Lung (tissue), 11 donors: ENCODE measurements at regions not wholly inside any gene's neighbourhood (a gene's known extent, or its start where the extent isn't known, plus 50 kb on each side); places are given as distances from the start of the nearest gene placed in this dataset.

ENCODE experiments used
- ATAC-seq: fragments of 200-7000 bp; cut with Tn5 transposase; one replicate; pipeline ENCODE4 v1.9.1; 2020; ENCODE audit warnings: moderate number of reproducible peaks; ENCODE audit not compliant: insufficient read depth, low FRiP score
- DNase-seq, 3 donors: peaks; one replicate each; pipeline ENCODE4 v3.0.0-alpha.2; 2013 to 2017
- H3K27ac ChIP-seq, 2 donors: one replicate each; pipeline ENCODE4 v1.5.1; 2013; ENCODE audit warnings: mild to moderate bottlenecking in 2 of 2, moderate library complexity in 2 of 2, control low read depth in 1 of 2, inconsistent platforms in 1 of 2, low read depth in 1 of 2, low read length in 1 of 2
- H3K27me3 ChIP-seq, 3 donors: one replicate each; pipeline ENCODE4 v1.5.1; 2013; ENCODE audit warnings: low read length in 2 of 3; ENCODE audit not compliant: control insufficient read depth in 3 of 3, insufficient read depth in 3 of 3
- H3K36me3 ChIP-seq, 4 donors: one replicate each; pipeline ENCODE4 v1.5.1; 2013; ENCODE audit warnings: low read length in 4 of 4, mild to moderate bottlenecking in 1 of 4, moderate library complexity in 1 of 4; ENCODE audit not compliant: control insufficient read depth in 4 of 4, insufficient read depth in 4 of 4
- H3K4me1 ChIP-seq, 5 donors: one replicate each; pipeline ENCODE4 v1.5.1; 2013; ENCODE audit warnings: low read length in 5 of 5, mild to moderate bottlenecking in 2 of 5, moderate library complexity in 1 of 5; ENCODE audit not compliant: control insufficient read depth in 5 of 5, insufficient read depth in 5 of 5
- H3K4me3 ChIP-seq: one replicate; pipeline ENCODE4 v1.5.1; 2013; ENCODE audit warnings: mild to moderate bottlenecking, control low read depth, moderate library complexity
- H3K9ac ChIP-seq, 2 donors: one replicate each; pipeline ENCODE4 v1.5.1; 2013; ENCODE audit warnings: low read length in 2 of 2, control low read depth in 1 of 2; ENCODE audit not compliant: insufficient read depth in 1 of 2
- H3K9me3 ChIP-seq, 4 donors: one replicate each; pipeline ENCODE4 v1.5.1; 2013; ENCODE audit warnings: low read length in 3 of 4, mild to moderate bottlenecking in 1 of 4, moderate library complexity in 1 of 4; ENCODE audit not compliant: control insufficient read depth in 4 of 4, insufficient read depth in 3 of 4
- CTCF ChIP-seq: IDR thresholded peaks from 2 replicates; pipeline ENCODE4 v1.5.1; 2012; ENCODE audit warnings: mild to moderate bottlenecking; ENCODE audit errors: control extremely low read depth, extremely low read depth
- WGBS, 2 donors: extraction: QIAGEN DNeasy Blood & Tissue Kit; methylation state at CpG; one replicate each; pipeline ENCODE4 v1.1.7; 2013; 5-methylcytosine and 5-hydroxymethylcytosine counted together
- donor health status: control.
- donor health status: control.
- donor health status: Bipolar disorder and iron deficiency.
- donor health status: healthy.
- donor health status: DM: yes; HTN: yes; CAD: no.

GRCh38 chr7:69457595-69458504, 140.4 kb upstream of the AUTS2 start:
- Histone ChIP-seq H3K9ac (no peak overlapping the region), H3K27me3 (no peaks in the 10 kb centered on the region), H3K36me3 (no peaks in the 10 kb centered on the region), H3K4me1 (peaks cover 0 to 9% (median 0%) of the 10 kb centered on the region in 5 donors), H3K4me3 (no peak overlapping the region), H3K9me3 (no peaks in the 10 kb centered on the region), H3K27ac (peak overlapping the region in 1 of 2 donors; percentile 48)
- ATAC-seq: peak; percentile 11
- TF ChIP-seq CTCF: no peak
- WGBS, 2 donors: 45 to 60% methylated on average over 9 of the region's 9 CpGs
- DNase-seq: peak; percentile 49 to 74 (median 67)

- TF ChIP-seq CTCF: no peak
- peaks cover 0 to 4% (median 0%) of the 10 kb centered on the region in 4 donors for H3K9me3 ChIP-seq
- H3K4me3 ChIP-seq: no peak overlapping the region
- H3K36me3 ChIP-seq: no peaks in the 10 kb centered on the region
- H3K9ac ChIP-seq: no peak overlapping the region
- DNase-seq: no peak
- ATAC-seq: no peak
- H3K27me3 ChIP-seq: no peaks in the 10 kb centered on the region
- H3K27ac ChIP-seq: no peak overlapping the region
- WGBS, 2 donors: 92 to 94% methylated on average over 3 of the region's 3 CpGs
- no peaks in the 10 kb centered on the region for H3K4me1 ChIP-seq
These were observed 134.2 kb upstream of the AUTS2 start for GRCh38 chr7:69464035-69464434.

GRCh38 chr7:69465262-69465661, 133.0 kb upstream of the AUTS2 start:
- Histone ChIP-seq H3K36me3 (no peaks in the 10 kb centered on the region), H3K27me3 (no peaks in the 10 kb centered on the region), H3K9me3 (peaks cover 0 to 8% (median 3%) of the 10 kb centered on the region in 4 donors), H3K9ac (no peak overlapping the region), H3K27ac (no peak overlapping the region), H3K4me3 (no peak overlapping the region), H3K4me1 (no peaks in the 10 kb centered on the region)
- DNase-seq: no peak
- no peak for ATAC-seq
- WGBS, 2 donors: 88 to 90% methylated on average over 1 of the region's 1 CpG
- no peak for TF ChIP-seq CTCF
